GM19351 (cell line): ENCODE measurements at regions not wholly inside any gene's neighbourhood (a gene's known extent, or its start where the extent isn't known, plus 50 kb on each side); places are given as distances from the start of the nearest gene placed in this dataset.

Experiments
- ATAC-seq: cut with Tn5 transposase; IDR thresholded peaks from one replicate; pipeline ENCODE4 v1.9.1; 2021; ENCODE audit warnings: mild to moderate bottlenecking, moderate library complexity; ENCODE audit not compliant: unreplicated experiment

DNA sequence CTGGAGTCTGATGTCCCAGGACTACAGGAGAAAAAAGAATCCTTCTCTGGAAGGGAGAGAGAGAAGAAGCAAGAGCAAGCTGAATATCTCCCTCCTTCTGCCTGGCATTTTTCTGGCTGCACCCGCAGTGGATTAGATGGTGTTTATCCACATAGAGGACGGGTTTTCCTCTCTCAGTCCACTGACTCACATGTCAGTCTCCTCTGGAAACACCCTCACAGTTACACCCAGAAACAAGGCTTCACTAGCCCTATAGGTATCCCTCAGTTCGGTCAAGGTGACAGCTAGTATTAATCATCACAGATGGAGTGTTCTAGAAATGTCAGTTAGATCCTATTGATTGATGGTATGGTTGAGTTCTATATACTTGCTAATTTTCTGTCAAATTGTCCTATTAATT, 87.9 kb downstream of the RHOU start:
- no peak for ATAC-seq

DNA sequence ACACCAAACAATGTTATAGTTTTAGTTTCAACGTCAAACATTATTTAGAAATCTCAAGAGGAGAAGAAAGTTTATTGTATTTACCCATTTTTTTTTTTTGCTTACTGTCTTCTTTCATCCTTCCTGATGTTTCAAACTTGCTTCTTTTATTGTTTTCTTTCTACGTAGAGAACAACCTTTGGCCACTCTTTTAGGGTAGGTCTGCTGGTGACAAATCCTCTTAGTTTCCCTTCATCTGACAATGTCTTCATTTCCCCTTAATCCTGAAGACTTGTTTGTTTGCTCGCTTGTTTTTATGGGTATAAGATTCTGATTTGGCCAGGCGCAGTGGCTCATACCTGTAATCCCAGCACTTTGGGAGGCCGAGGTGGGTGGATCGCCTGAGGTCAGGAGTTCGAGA, 89.1 kb downstream of the RHOU start:
- no peak for ATAC-seq

DNA sequence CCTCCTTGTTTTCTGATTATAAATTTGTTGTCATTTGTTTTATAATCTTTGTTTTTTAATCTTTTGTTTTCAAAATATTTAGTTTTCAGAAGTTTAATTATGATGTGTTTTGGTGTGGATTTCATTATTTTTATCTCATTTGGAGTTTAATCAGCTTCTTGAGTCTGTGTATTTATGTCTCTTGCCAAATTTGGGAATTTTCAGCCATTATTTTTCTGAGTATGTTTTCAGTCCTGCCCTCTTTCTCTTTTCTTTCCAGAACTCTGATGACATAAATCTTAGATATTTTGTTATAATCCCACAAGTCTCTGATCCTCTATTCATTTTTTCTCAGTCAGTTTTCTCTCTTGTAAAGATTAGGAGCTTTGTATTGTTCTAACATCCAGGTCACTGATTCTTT, 89.8 kb downstream of the RHOU start:
- no peak for ATAC-seq

DNA sequence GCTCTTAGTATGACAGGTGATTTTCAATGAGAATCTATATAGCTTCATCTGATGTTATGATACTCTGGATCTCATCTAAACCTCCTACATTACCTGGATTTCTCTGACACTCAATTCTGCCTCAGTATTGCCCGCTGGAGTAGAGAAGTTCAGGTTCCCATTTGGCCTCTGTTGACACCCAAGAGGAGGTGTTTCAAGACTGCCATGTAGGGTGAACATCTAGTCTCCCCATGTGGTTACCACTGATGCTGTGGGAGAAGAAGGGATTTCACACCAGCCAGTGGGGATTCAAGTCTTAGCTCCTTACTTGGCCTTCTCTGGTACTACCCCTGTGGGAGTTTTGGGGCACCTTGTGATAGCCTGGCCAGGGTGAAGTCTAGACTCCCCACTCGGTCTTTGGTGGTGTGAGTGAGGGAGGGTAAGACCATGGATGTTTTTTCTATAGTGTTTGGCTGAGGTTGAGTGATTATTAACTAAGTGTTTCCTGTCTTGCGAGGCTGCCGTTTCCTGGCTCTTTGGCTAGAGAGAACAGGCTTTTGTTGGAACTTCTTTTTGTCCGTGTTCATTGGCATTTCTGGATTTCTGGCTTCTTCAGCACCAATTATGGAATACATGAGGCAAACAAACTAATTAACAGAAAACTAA, 90.7 kb downstream of the RHOU start:
- ATAC-seq = peak; percentile 54

DNA sequence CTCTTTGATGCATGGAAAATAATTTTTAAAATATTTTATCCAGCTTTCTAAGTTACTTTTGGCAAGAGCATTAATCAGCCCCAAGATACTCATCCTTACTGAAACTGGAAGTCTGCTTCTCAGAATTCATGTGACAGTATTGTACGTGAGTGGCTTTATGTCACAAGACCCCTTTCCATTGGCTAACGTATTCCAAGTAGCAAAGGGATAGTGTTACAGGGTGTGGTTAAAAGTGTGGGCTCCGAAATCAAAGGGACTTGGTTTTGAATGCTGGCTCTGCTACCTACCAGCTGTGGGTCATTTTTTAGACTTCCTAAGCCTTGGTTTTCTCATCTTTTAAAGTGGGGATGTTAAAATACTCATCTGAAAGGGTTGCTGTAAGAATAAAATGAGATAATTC, 91.7 kb downstream of the RHOU start:
- no peak for ATAC-seq

DNA sequence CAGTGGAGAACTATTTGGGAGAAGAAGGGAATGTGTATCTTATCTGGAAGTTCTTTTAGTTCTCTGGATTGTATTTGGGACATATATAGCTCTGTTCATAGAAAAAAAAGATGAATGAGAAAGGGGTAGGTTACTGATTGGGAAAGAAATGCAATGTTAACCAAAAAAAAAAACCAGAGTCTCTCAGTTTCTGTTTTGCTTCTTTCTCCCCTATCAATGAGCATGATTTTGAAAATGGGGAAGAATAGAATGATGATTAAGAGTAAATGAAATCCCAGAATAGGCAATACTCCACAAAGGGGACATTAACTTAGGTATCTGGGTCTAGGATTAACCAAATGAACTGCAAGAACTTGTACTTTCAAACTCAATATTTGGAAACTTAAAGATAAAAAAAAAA, 92.9 kb downstream of the RHOU start:
- ATAC-seq = no peak

DNA sequence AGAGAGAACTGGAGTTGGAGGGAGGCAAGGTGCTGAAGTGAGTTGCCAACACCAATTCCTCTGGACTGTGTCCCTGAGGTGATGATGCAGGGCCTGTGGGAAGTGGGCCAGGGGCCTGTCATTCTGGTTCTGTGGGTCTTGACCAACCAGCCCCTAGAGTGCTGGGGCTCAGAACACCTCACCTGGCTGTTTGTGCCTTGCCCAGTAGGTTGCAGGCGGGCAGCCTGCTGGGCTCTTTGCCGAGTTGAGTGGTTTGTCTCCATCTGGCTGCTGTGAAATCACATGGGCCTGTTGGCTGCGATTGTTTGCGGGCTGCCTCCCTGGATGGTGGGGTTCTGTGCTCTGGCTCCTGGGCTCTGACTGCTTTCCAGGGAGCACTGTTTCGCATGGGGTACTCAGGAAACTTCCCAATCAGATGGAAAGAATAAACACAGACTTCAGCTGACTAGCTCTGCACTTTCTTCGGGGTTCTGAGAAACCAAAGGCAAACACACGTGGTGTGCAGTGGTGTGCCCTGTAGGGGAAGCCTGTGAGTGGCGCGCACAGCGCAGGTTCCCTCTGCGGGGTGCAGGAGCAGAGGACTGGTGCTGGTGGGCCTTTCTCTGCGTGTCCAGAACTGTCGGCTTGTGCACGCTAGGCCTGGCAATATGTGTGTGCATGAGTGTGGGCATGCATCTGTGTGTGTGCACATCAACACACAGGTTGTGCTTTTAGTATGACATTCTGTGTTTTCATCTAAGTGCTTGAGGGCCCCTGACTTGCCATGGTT, 95.1 kb downstream of the RHOU start:
- no peak for ATAC-seq

DNA sequence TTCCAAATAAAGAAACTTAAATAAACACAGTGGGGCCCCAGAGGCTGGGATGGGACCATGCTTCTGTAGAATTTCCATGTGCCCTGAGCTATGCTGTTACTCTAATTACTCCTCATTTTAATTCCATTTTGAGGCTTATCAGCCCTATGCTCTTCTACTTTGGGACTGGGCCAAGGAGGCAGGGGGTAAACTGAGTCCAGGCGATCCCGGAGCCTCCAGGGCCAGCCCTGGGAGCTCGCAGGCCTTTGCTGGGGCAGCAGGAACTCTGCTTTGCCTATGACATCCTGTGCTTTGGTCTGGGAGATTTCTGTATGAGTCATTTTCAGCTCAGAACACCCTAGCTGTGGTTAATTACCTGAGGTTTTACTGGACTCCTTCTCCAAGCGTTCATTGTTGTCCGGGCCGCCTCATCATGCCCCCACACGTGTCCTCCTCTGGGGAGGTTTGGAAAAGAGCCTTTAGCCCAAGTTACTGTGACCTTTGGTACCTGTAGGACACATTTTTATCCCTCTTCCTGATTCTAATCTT, 95.7 kb downstream of the RHOU start:
- ATAC-seq = peak; percentile 92

DNA sequence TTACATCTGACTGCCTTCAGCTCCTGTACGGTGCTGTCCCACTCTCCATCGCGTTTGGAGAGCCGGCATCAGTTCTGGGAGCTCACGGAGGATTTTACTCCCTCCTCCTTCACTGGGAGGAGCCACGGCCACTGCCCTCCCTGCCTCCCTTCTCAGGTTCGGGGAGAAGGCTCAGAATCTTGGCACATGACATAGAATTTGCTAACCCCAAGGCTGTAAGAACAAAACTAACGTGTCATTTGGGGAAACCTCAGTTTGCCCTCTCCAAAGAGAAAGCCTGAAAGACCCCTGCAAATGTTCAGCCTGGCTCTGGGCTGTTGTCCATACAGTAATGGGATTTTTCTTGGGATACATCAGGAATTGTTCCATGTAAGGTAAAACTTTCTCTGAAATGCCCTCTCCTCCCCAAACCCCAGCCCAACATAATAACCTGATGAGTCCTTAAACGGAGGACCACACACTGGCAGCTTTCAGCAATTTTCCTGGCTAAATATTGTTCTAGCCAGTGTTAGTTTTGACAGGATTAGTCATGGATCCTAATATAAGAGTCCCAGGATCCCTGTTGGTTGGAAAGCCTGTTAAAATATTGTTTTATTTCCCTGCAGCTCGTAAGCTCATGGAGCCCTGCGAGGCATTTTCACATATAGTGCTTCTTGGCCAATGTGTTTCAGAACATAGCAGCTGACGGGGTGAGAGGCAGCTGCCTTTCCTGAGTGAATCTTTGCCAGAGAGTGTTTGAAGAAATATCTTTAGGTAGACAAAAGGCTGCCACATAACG, 98.8 kb downstream of the RHOU start:
- ATAC-seq = no peak

DNA sequence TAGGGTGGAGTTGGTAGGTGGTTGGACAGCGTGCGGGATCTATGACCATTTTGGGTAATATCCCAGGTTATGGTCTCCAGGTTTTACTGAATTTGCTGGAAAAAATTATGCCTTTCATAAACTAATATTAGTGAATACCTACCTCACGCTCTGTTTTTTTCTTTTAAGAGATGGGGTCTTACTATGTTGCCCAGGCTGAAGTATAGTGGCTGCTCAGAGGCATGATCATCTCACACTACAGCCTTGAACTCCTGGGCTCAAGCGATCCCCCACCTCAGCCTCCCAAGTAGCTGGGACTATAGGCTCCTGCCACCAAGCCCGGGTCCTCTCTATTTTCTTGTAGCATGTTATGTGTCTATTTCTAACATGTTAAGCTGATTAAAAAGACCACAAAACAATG, 100.2 kb downstream of the RHOU start:
- no peak for ATAC-seq

DNA sequence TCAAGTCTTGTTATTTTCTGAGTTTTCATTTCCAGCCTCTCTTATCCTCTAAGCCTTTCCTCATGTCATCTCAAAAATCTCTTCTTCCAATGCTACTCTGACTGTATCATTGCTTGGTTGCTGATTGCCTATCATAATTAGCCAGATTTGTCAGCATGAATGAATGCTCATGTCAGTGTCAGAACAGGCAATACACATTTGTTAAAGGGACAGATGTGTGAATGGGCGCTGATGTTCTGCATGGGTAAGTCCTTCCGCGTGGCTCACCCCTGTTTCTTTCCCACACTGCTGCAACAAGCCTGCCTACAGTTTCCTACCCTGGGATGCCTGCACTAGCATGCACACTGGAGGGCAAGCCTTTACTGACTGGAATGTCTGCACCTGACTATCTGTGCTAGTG, 100.6 kb downstream of the RHOU start:
- ATAC-seq = no peak

DNA sequence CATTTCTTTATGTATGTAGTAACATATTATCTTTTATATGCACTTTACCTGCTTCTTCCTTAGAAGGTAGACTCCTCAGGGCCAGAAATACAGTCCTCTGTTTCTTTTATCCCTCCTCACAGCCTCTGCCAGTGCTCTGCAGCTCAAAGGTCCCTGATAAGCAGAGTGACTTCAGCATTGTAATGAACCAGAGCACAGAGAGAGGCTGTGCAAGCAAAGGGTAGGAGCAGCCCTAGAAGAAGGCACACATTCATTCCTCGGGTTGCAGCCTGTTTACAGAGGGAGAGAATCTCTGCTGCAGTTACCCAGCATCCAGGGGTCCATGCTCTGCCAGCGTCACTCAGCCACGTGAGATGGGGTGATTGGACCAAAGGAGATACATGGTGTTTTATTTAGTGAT, 101.1 kb downstream of the RHOU start:
- no peak for ATAC-seq

DNA sequence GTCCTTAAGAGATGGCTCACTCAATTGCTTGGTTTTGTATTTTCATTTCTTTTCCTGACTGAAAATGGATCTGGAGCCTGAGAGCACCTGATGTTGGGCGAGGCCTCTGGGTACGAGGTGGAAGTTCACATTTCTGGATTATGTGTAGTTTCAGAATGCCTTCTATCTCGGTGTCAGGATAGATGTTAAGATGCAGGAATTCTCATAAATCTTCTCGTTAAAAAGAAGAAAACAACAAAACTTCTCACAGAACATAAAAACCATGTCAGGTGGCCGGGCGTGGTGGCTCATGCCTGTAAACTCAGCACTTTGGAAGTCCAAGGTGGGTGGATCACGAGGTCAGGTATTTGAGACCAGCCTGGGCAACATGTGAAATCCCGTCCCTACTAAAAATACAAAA, 101.8 kb downstream of the RHOU start:
- ATAC-seq = no peak

DNA sequence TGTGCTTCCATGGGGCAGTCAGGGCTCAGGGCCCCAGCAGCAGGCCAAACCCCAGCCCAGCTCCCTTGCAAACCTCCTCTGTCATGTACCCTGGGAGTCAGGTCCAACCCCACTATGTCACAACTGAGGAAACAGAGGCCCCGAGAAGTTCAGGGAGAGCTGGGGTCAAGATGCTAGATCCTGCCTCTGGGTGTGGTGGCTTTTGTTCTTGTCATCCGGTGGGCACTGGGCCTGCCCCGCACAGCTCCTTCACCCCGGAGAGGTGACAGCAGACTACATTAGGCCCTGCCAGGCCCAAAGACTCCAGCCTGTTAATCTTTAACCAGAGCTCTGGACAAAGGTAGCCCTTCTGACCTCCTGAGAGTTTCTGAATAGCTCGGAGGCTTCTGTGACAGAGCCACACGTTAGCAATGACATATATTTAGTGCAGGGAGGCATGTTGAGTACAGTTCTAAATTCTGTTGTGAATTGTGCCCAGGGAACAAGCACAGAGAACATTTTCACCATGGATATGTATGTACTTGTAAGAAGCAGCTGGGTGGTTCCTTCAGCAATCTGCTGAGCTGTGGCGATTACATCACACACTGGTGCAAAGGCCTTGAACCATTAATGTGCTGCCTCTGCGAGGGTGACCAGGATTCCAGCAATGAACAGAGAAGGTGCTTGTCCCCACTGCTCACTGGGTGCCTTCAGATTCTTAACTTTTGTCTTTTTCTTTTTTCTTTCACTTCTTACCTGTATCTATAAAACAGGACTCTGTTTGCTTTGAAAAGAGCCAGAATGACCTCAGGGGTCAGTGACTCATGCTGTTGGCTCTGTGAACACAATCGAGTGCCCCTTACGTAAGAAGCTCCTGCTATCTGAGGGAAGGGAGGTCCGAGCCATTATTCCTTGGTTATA, 102.8 kb downstream of the RHOU start:
- no peak for ATAC-seq

DNA sequence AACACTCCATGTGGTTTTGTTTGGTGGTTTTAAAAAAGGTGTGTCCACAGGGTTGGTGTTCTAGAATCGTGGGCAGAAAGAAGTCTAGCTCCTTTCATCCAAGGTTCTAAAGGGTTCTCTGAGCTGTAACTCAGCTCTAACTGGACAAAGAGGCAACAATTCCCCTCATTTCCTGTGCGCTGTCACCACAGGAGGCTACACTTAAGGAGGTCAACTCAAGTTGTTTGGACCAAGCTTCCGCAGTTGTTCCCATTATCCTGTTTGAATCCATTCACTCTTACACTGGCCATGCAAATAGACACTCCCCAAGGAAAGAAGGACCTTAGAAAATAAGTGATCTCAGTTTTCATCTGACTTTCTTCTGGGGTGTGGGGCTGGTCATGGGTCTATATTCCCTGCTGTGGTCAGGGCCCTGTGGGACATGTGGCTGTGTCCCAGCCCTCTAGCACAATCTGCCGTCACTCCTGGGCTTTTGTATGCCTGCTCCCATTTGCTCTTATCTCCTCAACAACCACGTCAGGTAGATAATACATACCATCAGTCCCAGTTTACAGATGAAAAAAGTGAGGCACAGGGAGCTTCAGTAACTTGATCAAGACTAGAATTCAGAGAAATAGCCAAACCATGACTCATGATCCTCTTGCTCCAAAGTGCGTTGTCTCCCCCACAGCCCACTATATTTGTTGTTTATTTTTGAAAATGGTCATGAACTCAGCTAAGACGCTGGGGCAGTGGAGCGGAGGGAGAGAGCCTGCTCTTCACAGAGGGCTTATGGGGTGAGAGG, 103.6 kb downstream of the RHOU start:
- no peak for ATAC-seq

DNA sequence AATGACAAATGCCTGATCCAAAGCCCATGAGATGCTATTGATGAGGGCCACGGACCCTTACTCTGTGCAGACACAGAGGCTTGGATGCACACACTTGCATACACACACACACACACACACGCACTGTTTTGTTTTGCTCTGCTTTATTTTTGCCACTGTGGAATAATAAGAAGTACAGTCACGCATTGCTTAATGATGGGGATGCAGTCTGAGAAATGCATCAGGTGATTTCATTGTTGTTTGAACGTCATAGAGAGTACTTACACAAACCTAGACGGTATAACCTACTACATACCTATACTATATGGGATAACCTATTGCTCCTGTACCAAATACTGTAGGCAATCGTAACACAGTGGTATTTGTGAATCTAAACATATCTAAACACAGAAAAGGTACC, 104.4 kb downstream of the RHOU start:
- ATAC-seq = no peak

DNA sequence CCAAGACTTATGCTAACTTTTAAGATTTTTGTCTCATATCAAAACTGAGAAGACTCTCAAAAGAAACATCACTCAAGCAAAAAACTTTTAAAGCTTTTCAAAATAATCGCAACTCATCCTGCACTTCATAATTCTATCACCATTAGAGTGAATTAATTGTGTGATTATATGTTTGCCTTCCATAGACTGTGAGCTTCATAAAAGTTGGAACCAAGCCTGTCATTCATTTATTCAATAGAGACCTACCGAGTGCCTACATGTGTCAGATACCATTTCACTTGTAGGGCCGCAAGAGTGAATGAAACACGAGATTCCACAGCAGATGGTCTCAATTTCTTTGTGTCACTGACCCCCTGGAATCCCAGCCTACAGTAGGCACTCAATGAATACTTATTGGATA, 106.4 kb downstream of the RHOU start:
- ATAC-seq = no peak

DNA sequence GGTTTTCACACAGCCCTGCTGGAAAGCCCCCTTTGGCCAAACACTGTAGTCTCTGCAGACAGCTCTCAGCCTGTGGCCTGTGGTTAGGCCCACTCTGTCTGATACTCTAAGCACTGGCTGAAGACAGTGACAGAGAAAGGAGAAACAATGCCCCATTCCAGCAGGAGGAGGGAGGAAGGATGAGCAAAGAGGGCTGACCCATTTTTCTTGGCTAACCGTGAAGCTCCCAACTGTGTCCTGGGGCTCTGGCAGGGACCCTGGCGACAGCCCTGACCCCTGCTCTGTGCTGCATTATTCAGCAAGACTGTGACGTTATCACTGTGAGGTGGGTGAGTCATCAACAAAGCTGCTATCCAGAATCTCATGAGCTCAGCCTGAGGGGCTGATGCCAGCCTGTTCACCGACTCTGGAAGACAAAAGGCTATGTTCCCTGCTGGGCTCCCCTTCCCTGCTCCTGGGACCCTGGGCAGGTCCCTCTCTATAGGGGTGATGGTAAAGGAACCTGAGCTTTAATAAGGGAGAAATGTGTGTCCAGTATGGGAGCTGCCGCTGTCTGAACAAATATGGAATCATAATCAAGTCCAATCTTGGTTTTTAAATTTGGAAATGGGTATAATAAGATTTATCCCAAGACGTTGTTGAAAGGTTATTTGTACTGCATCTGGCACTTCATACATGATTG, 107.0 kb downstream of the RHOU start:
- ATAC-seq = no peak

DNA sequence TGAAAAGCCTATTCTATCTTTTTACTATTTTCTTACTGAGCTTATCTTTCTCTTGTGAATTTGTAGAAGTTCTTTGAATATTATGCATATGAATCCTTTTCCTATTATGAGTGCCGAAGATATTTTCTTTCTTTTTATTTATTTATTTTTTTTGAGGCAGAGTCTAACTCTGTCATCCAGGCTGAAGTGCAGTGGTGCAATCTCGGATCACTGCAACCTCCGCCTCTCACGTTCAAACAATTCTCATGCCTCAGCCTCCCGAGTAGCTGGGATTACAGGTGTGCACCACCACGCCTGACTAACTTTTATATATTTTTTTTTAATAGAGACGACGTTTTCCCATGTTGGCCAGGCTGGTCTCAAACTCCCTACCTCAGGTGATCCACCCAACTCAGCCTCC, 109.8 kb downstream of the RHOU start:
- no peak for ATAC-seq
